ENCODE measurements at regions not wholly inside any gene's neighbourhood (a gene's known extent, or its start where the extent isn't known, plus 50 kb on each side); places are given as distances from the start of the nearest gene placed in this dataset.

DNA sequence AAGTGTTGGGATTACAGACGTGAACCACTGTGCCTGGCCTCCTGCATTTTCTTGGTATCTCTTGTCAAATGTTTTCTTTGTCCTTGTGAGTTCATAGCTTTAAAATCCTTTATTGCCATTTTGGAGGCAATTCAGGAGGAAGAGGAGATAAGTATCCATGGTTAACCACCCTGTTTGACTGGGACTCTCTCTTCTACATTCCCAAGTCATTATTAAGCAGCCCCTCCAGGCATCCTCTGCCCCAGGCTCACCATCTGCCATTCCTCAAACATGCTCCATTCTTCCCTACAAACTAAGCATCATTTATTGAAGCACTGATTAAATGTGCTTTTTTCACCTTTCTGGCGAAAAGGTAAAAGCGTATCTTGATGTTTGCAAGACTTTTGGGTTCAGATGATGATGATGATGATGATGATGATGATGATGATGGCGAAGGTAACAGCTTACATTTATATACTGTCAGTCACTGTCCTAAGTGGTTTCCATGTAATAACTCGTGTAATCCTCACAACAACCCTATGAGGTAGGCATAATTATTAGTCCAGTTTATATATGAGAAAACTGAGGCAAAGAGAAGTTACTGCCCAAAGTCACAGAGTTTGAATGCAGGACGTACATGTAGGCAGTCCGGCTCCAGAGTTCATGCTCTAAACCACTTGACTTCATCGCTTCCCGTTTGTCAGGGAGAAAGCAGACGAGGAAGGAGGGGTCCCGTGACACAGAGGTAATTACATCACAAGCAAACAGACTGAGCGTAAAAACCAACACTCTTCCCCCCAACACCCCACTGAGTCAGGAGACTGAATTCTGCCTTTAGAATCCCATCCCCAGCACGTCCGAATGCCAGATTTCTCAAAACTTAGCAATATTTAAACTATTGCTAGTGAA is 69.7 kb upstream of the ACKR3 start:
- no peak for DNase-seq

DNA sequence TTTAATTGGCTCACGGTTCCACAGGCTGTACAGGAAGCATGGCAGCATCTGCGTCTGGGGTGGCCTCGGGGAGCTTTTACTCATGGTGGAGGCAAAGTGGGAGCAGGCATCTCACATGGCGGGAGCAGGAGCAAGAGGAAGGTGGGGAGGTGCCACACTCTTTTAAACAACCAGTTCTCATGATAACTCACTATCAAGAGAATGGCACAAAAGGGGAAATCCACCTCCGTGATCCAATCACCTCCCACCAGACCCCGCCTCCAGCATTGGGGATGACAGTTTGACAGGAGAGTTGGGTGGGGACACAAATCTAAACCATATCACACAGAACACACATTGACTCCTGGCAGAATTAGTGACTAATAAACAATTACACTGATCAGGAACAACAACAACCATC is 68.6 kb upstream of the ACKR3 start:
- DNase-seq = no peak

DNA sequence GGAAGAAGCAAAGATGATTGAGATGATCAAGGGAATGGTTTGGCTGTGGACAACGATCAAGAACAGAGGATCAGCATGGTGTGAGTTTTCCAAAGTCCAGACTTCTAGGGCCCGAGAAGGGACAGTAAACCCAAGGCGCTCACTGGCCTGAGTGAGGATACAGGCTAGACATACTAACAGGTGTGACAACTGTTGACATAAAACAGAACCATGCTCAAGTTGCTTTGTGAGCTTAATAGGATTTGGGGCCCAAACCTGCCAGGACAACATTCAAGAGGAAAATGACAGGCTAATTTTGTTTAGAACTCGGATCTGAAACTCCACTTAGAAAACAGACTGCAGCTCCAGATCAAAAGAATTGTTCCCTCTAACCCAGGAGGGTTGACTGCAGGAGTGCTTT is 68.1 kb upstream of the ACKR3 start:
- DNase-seq = no peak

DNA sequence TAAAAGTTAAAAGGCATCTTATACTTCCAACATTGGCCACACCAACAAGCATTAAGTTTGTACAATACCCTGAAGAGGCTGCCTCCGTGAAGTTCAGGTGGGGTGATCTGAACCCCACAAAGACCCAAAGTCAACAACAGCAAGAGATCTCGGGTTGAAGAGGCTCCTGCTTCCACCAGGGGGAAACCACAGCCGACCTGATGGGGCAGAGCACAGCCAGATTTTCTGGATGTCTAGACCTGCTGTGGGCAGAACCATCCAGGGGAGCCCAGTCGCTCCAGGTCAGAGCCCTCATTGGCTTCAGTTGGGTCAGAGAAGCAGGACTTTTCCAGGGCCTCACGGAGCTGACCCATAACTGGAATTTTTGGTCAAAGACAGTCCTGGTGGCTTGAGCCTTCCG is 66.5 kb upstream of the ACKR3 start:
- DNase-seq = no peak

DNA sequence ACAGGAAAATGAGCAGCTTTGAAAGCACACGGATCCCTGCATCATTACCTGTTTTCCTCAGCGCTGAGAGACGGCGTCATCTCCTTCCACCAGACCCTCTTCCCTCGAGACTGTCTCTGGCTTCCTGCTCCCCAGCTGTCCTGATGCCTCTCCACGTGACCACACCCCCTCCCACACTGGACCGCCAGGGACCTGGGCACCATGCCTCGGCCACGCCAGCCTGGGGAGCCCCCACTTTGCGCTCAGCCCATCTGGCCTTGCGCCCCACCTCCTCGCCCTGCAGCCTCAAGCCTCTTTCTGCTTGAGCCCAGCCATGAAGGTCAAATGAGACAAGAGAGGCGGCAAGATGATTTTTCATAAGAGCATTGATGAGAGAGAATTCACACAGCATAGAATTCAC is 66.0 kb upstream of the ACKR3 start:
- DNase-seq = no peak

DNA sequence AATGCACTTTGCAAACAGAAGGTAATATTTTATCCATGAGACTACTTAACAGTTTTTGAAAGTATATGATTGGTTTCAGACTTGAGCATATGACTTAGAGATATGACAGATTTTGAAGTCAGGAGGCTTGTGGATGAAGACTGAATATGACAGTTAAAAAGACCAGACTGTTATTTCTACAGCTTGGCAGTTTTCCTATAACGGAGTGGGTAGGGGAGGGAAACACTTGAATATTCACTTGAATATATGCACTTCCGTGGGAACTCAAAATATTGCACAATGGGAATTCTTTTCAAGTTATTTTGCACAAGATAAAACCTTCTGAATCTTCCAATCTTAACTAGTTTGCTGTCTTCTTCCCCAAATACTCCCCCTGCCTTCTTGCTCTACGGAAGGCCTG is 64.6 kb upstream of the ACKR3 start:
- no peak for DNase-seq

DNA sequence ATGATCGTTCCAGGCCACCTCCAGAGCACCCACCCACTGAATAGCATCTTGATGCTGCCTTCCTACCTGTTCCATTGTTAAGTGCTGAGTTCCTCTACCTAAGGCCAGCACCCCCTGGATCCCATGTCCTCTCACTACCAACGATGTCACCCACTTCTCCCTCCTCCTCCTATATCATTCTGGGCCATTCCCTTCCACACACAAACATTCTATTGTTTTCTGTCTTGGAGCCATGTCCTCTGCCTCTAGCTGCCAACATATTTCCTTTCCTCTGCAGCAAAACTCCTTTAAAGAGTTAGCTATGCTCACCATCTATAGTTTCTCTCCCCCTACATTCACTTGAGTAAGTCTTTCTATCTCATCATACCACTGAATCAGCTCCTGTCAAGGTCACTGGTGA is 64.0 kb upstream of the ACKR3 start:
- DNase-seq = no peak

DNA sequence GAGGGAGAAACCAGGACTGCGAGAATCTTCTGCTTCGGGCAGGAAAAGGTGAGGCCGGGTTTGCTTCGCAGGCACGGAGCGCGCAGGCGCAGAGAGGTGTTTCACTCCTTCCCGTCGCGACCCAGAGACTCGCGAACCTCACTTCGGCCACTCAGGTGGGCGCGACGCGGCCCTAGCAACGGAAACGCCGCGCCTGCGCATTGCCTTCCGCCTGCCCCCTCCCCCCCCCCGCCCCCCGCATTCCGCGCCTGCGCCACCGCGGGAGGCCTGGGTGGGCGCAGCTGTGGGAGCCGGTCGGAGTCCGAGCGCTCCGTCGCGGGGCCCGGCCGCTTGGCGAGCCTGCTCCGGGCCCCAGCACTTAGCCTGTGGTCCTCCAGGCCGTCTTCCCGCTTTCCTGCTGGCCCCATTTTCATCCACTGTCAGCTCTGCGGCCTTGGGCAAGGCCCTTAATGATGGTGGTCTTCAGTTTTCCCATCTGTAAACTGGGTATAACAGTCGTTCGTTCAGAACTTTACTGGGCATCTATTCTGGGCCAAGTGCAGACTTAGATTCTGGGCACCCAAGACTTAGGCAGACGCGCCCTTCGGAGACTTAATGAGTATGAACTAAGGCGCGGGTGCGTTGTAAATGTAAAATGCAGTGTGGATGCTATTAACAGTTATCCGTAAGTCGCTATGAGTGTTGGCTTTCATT is 62.1 kb upstream of the ACKR3 start:
- no peak for DNase-seq

DNA sequence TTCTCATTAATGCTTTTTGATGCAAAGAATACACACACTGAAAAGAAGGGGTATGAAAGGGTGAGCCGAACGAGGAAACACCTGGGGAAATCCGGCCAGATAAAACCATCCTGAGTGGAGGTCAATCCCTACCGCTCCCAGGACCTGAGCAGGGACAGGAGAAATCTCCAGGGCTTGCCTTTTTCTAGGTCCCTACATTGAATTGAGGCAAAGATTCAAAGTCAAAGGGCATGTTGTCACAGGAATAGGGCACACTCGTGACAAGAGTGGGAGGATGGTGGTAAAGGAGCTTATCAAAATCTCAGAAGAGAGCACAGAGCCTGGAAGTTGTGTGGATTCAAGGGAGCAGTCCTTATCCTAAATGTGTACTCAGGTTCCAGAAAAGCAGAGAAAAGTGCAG is 61.2 kb upstream of the ACKR3 start:
- DNase-seq = no peak

DNA sequence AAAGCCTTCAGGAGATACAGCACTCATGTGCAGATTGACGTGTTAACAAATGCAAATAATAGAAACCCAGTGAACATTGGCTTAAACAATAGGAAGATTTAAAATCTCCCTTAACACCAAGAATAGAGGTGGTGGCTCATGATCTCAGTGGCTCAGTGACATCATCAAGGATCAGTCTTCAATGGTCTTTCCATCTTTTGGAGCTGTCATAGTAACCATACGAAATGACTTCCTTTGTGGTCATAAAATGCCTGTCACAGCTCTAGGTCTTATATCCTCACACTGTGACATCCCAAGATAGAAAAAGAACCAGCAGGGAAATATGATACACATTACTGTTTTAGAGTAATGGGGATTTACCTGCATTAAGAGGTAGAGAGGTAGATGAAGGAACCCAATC is 59.6 kb upstream of the ACKR3 start:
- DNase-seq = no peak

DNA sequence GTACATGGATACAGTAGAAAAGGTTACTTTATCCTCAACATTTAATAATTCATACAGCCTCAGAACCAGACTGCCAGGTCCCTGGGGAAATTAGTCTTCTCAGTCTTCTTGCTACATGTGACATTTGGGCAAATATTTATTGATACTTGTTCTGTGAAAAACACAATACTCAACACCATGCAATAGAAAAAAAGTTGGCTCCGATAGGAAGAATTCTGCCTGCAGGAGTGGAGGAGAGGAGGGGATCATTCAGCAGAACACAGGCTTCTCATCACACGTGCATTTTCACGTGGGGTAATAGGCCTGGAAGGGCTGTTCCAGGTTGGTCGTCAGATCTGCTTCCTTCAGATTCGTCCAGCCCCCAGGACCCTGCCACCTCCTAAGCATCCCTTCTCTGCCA is 58.4 kb upstream of the ACKR3 start:
- no peak for DNase-seq

DNA sequence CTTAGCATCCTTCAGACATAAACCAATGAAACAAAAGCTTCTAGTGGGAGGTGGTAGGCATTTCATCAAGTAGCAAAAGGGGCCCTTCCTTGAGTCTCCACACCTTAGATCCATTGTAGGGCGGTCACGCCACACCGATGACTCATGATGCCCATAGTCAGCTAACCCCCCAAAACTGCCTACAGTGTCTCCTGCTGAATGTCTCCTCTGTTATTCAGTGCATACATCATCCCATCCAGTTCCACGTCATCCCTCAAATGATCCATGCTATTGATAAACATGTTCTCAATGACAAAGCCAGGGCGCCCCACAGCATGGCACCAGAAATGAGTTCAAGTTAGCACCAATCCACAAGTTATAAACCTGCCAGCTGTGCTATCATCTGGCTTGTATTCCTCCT is 57.4 kb upstream of the ACKR3 start:
- no peak for DNase-seq

DNA sequence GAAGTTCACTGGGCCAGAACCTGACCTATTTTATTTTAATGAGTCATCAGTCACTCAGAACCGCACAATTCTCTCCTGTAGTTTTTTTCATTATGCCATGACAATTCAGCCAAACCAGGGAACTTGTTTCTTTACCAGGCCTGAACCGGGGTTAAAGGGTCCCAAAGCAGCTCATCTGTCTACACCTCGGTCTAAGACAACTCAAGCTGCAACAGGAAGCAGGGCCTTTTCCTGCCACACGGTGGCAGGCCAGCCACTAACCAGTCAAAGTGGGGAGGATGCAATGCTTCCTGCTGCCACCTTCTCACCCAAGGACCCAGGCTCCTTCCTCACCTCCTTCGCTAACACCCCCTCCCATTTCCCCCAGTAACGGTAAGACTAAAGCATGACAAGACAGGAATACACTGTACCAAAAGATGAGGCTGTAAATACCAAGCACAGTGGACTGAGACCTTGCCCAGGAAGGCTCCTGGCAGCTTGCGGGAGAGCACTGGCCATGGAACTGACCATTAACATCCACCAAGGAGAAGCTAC is 56.7 kb upstream of the ACKR3 start:
- peak; percentile 43 for DNase-seq

DNA sequence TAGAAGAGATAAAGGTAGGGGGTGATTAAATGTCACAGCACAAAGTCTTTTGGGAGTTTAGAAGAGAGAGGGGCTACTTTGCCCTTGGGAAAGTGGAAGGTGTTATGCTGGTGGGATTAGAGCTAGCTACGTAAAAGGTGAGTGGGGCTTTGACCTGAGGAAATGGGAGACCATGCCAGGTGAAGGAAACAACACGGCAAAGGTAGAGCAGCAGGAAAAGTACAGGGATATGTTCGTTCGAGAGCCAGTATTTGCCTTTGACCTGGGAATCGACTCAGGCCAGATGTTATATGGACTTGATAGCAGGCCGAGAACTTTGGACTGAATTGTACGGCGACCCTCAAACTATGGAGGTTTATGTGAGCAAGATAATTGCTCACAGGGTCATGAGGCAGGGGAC is 55.7 kb upstream of the ACKR3 start:
- DNase-seq = no peak

DNA sequence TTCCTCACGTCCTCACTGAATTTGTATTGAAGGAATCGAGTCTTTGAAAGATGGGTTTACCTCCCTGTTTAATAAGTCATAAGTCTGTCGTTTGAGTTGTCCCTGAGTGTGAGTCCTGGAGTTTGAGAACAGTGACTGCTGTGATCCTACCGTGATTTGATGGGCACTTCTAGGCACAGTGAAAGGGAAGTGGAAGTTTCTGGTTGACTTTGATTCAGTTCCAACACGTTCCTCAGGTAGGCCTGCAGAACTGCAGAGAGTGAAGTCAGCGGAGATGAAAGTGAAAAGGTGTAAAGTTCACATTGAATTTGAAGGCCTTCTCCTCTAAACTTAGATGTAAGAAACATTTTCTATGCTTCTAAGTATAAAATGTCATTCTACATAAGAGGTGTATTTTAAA is 52.9 kb upstream of the ACKR3 start:
- no peak for DNase-seq

DNA sequence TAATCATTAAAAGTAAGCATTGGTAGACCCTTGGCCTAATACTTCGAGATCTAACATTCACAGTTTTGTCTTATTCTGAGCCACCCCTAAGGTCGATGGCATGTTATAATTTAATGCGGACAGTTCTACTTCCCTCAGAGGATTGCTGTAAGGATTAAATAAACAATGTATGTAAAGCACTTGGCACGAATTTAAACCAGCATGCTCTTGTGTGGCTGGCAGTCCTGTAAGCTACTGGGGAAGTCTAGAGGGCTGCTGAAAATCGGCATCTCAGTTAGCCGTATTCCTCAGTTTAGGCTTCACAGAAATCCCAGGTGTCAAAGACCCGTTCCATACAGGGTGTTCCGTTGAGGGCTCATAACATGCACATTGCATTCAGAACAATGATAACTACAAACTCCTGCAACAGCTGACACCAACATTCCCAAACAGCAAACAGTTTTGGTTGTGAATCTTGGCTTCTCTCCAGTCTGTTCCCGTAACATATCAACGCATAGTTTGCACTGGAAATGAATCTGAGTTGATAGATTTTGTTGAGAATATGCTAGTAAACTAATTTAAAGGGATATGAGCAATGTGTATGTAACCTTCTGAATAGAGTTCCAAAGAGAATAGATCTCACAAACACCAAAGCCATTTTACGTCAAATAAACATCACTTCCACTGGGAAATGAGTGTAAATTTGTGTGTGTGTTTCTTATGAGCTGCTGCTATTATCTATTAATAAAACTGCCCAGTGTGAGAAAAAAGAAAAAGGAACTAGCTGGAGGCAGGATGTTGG is 52.2 kb upstream of the ACKR3 start:
- no peak for DNase-seq
